Left kidney (tissue), 1 donor: ENCODE measurements at regions not wholly inside any gene's neighbourhood (a gene's known extent, or its start where the extent isn't known, plus 50 kb on each side); places are given as distances from the start of the nearest gene placed in this dataset.

Experiments used
- DNase-seq: peaks from one replicate; pipeline ENCODE4 v3.0.0-alpha.2; 2013

- DNase-seq = no peak
Measured at GRCh38 chr2:181114021-181114420, 133.6 kb downstream of the UBE2E3 start.

DNA sequence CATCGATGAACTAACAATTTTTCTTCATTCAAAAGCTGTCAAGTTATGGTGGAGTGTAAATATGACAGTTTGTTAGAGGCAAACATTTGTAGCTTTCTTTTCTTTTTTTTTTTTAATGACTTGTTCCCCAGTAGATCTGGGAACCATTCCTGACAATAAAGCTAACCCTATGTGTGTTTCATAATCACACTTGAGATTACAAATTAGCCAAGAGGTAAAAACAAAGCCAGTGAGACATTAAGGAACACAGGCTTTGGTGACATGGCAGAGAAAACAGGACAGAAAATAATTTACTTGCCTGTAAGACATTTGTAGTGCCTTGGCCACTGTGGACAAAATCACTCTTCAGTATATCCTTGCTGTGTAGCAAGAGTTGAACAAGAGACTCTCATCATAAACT lies 135.9 kb downstream of the UBE2E3 start:
- DNase-seq = no peak

GRCh38 chr2:181117206-181117925 lies 137.0 kb downstream of the UBE2E3 start:
- no peak for DNase-seq

GRCh38 chr2:181120625-181121024 lies 140.2 kb downstream of the UBE2E3 start:
- no peak for DNase-seq

- DNase-seq = no peak
Measured at GRCh38 chr2:181121996-181122395, 141.6 kb downstream of the UBE2E3 start.

DNA sequence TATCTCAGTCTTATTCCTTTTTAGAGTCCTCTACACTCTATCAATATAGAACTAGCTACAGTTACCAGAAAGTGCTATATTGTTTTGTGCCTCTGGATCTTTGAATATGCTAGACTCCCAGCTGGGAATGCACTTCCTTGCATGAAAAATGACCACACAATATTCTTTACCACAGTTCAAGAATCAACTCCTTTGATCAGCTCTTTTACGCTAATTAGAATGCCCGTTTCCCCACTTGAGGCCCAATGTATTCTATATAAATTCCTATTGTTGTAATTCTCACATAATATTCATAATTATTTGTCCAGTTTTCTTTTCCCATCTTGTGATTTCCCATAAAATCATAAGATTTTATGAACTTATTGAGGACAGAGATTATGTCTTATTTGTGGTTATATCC lies 142.2 kb downstream of the UBE2E3 start:
- DNase-seq = no peak

DNA sequence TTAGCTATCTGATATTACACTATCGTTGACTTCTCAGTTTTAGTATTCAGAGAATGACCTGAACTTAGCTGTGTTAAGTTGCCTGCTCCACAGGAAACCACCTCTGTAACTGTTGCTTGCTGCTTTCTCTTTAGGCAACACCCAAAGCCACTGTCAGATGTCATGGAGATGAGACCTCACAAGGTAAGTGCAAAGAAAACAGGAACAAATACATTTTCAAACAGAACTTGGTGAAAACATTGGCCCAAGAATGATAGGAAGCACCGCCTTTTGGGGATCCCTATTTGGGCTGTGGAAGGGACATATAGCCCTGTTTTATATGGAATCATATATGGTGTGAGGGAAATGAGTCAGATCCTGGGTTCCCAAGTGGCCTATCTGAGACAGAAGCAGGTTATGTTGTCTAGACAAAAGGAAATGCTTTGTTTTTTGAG lies 143.4 kb downstream of the UBE2E3 start:
- DNase-seq = no peak

DNA sequence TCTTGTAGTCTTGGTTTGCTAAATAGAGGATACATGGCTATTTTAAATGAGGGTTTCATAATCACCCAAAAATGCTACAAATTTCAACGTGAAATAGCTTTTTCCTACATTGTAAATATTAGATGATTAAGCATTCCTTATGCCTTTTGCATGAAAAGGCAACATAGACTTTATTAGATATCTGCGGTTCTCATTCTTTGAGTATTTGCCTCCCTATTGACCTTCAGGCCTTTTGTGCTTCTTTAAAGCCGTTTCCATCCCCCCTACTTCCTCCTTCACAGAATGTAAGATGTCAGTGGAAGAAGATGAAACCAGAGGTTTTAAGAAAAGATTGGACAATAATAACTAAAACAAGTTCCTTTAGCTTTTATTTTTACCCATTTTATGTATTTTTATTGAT lies 144.1 kb downstream of the UBE2E3 start:
- DNase-seq = no peak

DNA sequence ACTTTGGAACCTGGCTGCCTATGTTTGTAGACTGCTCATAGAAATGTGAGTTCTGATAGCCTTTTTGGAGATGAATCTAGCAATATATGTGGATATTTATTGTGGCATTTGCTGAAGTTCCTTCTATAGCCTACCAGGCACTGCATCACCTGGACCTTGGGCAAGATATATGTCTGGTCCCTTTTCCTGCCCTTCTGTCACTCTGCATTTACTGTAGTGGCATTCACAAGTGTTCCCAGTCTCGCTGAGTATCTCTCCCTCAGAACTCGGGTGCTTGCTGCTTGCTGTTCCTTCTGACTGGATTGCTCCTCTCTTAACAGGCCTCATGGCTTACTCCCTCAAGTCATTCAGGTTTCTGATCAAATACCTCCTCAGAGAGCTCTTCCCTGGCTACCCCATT lies 145.0 kb downstream of the UBE2E3 start:
- DNase-seq = no peak

GRCh38 chr2:181126311-181126868 lies 146.0 kb downstream of the UBE2E3 start:
- no peak for DNase-seq

DNA sequence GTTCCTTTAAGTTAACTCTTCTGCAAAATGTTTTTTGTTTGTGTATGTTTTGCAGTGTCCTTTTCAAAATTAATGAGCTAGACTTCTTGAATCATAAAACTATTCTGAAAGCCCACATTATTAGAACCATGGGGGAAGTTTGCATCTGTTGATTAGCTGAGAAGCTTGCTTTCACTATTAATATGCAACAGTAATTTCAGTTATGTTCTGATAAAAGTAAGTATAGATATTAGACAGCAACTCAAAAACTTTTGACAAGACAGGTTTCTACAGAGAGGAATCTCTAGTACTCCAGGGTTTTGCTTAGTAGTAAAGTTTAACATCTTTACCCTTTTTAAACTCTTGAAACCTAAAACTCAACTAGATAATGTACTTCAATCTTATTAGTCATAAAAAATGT lies 147.8 kb downstream of the UBE2E3 start:
- DNase-seq = no peak

- DNase-seq = no peak
Measured at GRCh38 chr2:181129364-181130056, 149.1 kb downstream of the UBE2E3 start.

GRCh38 chr2:181130686-181131085 lies 150.3 kb downstream of the UBE2E3 start:
- no peak for DNase-seq

DNA sequence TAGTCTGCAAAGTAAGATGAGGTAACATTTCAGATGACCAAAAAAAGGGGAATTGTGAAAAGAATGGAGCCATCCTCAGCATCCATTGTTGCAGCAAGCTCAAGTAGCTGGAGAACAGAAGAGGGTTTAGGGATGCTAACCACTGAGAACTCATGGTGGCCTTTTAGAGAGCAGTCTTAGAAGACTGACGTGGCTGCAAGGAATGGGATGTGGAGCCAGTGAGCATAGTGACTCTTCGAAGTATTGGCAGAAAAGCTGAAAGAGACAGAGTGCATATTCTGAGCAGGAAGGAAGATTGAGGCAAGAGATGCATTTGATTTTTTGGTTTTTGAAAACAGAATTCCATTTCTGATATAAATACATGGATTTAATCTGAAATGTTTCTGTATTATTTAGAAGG lies 151.2 kb downstream of the UBE2E3 start:
- DNase-seq = no peak

DNA sequence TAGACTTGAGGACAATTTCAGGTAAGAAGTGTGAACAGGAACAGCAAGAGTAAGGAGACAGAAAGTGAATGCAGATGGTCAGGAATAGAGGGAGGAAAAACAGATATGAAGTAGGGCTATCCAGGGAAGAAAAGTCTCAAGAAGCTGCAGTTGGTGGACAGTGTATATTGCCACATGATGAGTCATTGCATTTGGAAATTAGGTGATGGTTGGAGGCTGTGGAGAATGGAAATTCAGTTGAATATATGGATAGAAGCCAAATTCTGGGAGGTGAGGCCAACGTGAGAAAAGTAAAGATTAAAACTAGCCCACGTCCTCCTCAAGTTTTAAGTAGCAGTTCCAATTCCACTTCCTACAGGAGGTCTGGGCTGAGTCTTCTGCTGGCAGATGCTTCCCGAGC lies 158.4 kb downstream of the UBE2E3 start:
- DNase-seq = no peak

DNA sequence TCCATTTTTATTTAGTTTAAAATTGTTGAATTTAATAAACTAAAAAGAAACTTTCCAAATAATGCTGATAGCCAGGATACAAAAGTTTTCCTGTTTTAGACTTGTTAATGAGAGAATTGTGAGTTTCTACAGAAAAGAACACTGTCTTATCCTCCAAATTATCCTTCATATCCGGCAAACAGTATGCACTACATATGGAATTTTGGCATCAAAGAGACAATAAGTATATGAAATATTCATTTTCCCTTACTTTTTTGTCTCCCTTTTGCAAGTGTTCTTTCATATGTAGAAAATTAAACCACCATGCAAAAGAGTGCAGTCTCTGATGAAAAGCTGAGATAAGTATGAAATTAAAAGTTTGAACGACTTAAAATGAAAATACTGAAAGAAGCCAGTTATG lies 159.4 kb downstream of the UBE2E3 start:
- DNase-seq = no peak

GRCh38 chr2:181140414-181140813 lies 160.0 kb downstream of the UBE2E3 start:
- DNase-seq = no peak

GRCh38 chr2:181140928-181141327 lies 160.5 kb downstream of the UBE2E3 start:
- DNase-seq = no peak

- no peak for DNase-seq
Measured at GRCh38 chr2:181141676-181142075, 161.3 kb downstream of the UBE2E3 start.

GRCh38 chr2:181142514-181142913 lies 162.1 kb downstream of the UBE2E3 start:
- DNase-seq = no peak

GRCh38 chr2:181143790-181144300 lies 163.4 kb downstream of the UBE2E3 start:
- DNase-seq = no peak

DNA sequence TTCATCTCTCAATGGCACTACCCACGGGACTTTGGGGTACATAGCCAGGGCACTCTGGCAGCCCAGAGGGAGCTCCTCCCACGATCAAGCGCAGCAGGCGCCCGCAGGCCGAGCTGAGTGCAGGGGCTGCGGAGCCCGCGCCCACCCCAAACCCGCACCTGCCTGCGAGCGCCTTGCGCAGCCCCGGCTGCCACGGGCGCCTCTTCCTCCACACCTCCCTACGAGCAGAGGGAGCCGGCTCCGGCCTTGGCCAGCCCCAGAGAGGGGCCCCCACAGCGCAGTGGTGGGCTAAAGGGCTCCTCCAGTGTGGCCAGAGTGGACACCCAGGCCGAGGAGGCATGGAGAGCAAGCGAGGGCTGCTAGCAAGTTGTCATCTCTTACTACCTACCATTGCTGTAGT lies 165.2 kb downstream of the UBE2E3 start:
- DNase-seq = no peak

- no peak for DNase-seq
Measured at GRCh38 chr2:181146171-181146570, 165.8 kb downstream of the UBE2E3 start.
